Stimulated activated CD8-positive, alpha-beta memory T cell treated with anti-CD3 and anti-CD28 coated beads, Interleukin-7, amount 100 ng/mL, for 24 hours (primary cell): ENCODE measurements at regions not wholly inside any gene's neighbourhood (a gene's known extent, or its start where the extent isn't known, plus 50 kb on each side); places are given as distances from the start of the nearest gene placed in this dataset.

Experiments used
- DNase-seq: peaks from one replicate; pipeline ENCODE4 v3.0.0-alpha.2; 2020; ENCODE audit warnings: low read depth

DNA sequence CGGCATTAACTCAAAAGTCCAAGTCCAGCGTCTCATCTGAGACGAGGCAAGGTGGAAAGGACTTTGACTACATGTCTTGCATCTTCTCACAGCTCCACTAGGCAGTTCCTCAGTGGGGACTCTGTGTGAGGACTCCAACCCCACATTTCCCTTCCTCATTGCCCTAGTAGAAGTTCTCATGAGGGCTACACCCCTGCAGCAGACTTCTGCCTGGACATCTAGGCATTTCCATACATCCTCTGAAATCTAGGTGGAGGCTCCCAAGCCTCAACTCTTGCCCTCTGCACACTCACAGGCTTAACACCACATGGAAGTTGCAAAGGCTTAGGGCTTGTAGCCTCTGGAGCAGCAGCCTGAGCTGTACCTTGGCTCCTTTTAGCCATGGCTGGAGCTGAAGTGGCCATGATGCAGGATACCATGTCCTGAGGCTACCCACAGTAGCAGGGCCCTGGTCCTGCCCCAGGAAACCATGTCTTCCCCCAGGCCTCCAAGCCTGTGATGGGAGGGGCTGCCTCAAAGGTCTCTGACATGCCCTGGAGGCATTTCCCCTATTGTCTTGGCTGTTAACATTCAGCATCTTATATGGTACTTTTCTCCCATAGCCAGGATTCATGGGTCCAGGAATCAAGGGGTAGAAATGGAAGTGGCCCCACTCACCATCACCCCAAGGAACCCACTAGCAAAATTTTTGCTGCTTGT is 194.6 kb upstream of the KCNG1 start:
- DNase-seq = no peak

DNA sequence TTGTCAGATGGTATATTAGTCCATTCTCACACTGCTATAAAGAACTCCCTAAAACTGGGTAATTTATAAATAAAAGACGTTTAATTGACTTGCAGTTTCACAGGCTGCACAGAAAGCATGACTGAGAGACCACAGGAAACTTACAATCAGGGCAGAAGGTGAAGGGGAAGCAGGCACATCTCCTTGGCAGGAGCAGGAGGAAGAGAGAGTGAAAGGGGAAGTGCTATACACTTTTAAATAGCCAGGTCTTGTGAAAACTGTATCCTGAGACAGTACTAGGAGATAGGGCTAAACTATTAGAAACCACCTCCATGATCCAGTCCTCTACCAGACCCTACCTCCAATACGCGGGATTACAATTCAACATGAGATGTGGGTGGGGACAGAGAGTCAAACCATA is 193.9 kb upstream of the KCNG1 start:
- DNase-seq = no peak

- no peak for DNase-seq
These were observed 189.9 kb upstream of the KCNG1 start for GRCh38 chr20:51212816-51213215.

- no peak for DNase-seq
These were observed 188.3 kb upstream of the KCNG1 start for GRCh38 chr20:51211191-51211590.

GRCh38 chr20:51210084-51210483 is 187.2 kb upstream of the KCNG1 start:
- no peak for DNase-seq

- no peak for DNase-seq
These were observed 185.3 kb upstream of the KCNG1 start for GRCh38 chr20:51208162-51208561.

GRCh38 chr20:51206032-51206662 is 183.2 kb upstream of the KCNG1 start:
- no peak for DNase-seq

DNA sequence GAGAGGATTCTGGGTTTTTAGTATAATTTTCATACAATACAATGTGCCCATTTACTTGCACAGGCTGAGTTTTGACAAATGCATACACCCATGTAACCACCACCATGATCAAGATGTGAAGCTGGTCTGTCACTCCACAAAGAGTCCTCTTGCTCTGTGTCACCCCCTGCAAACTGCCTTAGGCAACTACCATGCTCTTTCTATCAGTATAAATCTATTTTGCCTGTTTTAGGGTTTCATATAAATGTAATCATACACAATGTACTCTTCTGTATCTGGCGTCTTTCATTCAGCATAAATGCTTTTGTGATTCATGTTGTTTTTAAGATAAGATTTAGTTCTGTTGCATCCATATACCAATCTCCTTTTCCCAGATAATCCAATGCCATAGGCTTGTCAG is 181.9 kb upstream of the KCNG1 start:
- DNase-seq = no peak

GRCh38 chr20:51204051-51204715 is 181.3 kb upstream of the KCNG1 start:
- DNase-seq = no peak

DNA sequence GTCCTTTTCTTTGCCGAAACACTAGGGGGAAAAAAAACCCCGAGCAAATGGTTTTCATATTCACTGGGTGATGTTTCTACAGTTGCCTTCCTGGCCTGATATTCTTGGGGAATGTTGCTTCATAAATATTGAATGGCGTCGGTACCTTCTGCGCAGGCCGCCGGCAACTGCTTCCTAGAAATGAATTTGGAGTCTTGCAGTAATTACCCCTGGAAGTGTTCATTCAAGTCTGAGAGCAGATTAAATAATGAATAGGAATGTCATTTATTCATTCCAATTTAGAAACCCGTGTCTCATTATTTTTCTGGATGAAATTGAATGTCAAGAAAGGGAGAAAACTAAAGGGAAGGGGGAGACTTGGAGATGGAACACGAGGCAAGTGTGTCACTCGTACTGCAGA is 179.4 kb upstream of the KCNG1 start:
- DNase-seq = no peak

DNA sequence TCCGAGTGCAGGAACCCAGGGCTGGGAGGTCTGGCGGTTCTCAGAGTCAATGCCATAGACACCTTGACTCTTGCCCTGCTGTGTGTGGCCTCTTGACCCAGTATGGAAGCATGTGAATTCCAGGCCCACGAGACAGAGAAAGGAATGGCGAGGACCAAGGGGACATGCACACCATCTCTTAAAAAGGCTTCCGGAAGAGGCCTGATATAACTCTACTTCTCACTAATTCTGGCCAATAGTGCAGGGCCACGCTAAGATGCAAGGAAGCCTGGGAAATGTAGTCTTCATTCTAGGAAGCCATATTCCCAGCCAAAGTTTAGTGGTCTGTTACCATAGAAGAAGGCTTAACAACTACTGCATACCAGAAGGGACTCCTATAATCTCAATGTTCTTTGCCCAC is 177.0 kb upstream of the KCNG1 start:
- DNase-seq = no peak

- DNase-seq = no peak
These were observed 176.1 kb upstream of the KCNG1 start for GRCh38 chr20:51198876-51199523.

DNA sequence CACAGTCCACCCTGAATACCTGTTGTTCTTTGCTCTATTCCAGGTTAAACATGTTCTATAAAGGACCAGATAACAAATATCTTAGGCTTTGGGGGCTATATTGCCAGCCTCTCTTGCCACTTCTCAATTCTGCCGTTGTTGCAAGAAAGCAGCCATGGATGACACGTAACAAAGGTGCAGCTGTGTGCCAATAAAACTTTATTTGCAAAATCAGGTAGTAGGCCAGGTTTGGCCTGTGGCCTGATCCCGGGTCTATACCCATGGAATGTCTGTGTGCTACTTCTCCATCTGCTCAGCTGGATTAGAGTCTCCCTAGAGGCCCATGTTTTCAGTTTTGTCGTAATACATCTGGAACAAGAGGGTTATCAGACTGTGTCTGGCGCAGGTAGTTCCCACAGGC is 175.3 kb upstream of the KCNG1 start:
- DNase-seq = no peak

GRCh38 chr20:51196991-51197651 is 174.2 kb upstream of the KCNG1 start:
- no peak for DNase-seq

GRCh38 chr20:51195990-51196389 is 173.1 kb upstream of the KCNG1 start:
- DNase-seq = no peak

DNA sequence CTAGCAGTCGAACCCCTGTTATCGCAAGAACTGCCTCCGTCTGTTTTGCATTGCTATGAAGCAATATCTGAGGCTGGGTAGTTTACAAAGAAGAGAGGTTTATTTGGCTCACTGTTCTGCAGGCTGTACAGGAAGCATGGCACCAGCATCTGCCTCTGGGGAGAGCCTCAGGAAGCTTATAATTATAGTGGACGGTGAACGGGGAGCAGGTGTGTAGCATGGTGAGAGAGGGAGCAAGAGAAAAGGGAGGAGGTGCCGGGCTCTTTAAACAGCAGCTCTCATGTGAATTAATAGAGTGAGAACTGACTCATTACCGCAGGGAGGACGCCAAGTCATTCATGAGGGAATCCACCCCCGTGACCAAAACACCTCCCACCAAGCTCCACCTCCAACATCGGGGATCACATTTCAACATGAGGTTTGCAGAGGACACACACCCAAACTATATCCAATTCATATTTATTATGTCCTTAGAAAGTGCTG is 172.6 kb upstream of the KCNG1 start:
- no peak for DNase-seq

GRCh38 chr20:51193066-51193772 is 170.3 kb upstream of the KCNG1 start:
- DNase-seq = no peak

DNA sequence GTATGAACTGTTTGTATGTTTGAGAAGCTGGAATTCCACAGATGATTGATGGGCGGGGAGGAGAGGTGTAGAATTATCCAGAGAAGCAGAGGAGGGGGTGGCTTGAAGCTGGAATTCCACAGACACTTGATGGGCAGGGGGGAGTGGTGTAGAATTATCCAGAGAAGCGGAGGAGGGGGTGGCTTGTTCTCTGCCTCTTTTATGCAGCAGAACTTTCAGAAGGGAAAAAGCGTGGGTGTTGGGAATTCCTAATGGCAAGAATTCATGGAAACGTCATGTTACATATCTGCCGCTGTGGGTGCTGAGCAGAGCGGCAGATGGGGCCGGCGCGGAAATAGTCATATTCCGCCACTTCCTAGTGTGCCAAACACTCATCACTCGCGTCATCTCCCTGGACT is 167.9 kb upstream of the KCNG1 start:
- no peak for DNase-seq

GRCh38 chr20:51189814-51190782 is 167.2 kb upstream of the KCNG1 start:
- DNase-seq = no peak

GRCh38 chr20:51188941-51189340 is 166.0 kb upstream of the KCNG1 start:
- DNase-seq = no peak
